Mammary epithelial cell (primary cell): ENCODE measurements at regions not wholly inside any gene's neighbourhood (a gene's known extent, or its start where the extent isn't known, plus 50 kb on each side); places are given as distances from the start of the nearest gene placed in this dataset.

Source experiments
- EZH2 ChIP-seq: IDR thresholded peaks from 2 replicates; pipeline ENCODE4 v1.6.1; 2012; ENCODE audit warnings: low read length, inconsistent platforms, borderline replicate concordance
- TF ChIP-seq, protein P1 (sequence below), 2 donors: IDR thresholded peaks in 1 of 2; conservative IDR thresholded peaks in 1 of 2; 2 replicates each; pipeline ENCODE4 v1.5.1; 2011 to 2012; ENCODE audit warnings: inconsistent platforms in 2 of 2, low read length in 2 of 2, mild to moderate bottlenecking in 2 of 2, control low read depth in 1 of 2, low read depth in 1 of 2; ENCODE audit not compliant: insufficient read depth in 1 of 2; ENCODE audit errors: extremely low read depth in 1 of 2

DNA sequence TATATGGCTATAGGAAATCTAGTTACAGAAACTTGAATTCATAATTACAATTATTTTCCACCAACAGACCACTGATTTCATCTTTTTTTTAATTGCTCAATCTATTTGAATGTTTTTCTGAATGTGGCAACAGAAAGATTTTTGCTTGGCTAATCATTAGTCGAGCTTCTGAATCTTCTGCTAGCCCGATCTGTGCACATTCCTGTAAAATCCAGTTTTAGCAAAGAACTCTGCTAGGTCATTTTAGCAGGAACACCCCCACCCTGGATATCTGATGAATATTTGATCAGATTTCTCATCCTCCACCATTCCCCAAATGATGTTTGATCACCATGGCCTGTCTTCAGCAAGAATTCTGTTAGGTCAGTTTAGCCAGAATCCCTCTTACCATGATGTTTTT is 176.3 kb downstream of the LEPR start:
- TF ChIP-seq, protein P1, sequence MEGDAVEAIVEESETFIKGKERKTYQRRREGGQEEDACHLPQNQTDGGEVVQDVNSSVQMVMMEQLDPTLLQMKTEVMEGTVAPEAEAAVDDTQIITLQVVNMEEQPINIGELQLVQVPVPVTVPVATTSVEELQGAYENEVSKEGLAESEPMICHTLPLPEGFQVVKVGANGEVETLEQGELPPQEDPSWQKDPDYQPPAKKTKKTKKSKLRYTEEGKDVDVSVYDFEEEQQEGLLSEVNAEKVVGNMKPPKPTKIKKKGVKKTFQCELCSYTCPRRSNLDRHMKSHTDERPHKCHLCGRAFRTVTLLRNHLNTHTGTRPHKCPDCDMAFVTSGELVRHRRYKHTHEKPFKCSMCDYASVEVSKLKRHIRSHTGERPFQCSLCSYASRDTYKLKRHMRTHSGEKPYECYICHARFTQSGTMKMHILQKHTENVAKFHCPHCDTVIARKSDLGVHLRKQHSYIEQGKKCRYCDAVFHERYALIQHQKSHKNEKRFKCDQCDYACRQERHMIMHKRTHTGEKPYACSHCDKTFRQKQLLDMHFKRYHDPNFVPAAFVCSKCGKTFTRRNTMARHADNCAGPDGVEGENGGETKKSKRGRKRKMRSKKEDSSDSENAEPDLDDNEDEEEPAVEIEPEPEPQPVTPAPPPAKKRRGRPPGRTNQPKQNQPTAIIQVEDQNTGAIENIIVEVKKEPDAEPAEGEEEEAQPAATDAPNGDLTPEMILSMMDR (conservative IDR thresholded peaks at IDR 0.05 in 1 of 2, IDR thresholded peaks at IDR 0.05 in 1 of 2; ENCODE audit: extremely low read depth in 1 of 2, insufficient read depth in 1 of 2, low read depth in 1 of 2, low read length in 2 of 2): no peak
- no peak for TF ChIP-seq EZH2
